ENCODE measurements at regions not wholly inside any gene's neighbourhood (a gene's known extent, or its start where the extent isn't known, plus 50 kb on each side); places are given as distances from the start of the nearest gene placed in this dataset.
"Not testable (repeated sequence)": the region's sequence is repeated elsewhere in the genome, so short reads cannot be mapped to it uniquely, and the experiment has no call there.

GRCh38 chr13:79612604-79613003, 131.6 kb downstream of the NDFIP2 start:
- Histone ChIP-seq H3K27ac (no peak overlapping the region), H3K27me3 (replicated peaks in 1 of 7) (no peaks in the 10 kb centered on the region), H3K4me1 (no peaks in the 10 kb centered on the region), H3K9me3 (peaks cover 0 to 8% (median 0%) of the 10 kb centered on the region in 8 donors), H3K36me3 (no peaks in the 10 kb centered on the region), H3K4me3 (no peak overlapping the region)
- intact Hi-C loops (cut with DNase I; ENCODE audit: low total_unique reads), result no loop called here
- no peak for DNase-seq
- no peak for TF ChIP-seq POLR2AphosphoS5 (IDR thresholded peaks at IDR 0.05)
- TF ChIP-seq POLR2A (IDR thresholded peaks at IDR 0.05), result no peak
- TF ChIP-seq CTCF (IDR thresholded peaks at IDR 0.05 in 8 of 11, conservative IDR thresholded peaks at IDR 0.05 in 3 of 11), result no peak
- WGBS, 5 donors, result 77 to 84% (median 81%) methylated on average over 2 of the region's 2 CpGs

DNA sequence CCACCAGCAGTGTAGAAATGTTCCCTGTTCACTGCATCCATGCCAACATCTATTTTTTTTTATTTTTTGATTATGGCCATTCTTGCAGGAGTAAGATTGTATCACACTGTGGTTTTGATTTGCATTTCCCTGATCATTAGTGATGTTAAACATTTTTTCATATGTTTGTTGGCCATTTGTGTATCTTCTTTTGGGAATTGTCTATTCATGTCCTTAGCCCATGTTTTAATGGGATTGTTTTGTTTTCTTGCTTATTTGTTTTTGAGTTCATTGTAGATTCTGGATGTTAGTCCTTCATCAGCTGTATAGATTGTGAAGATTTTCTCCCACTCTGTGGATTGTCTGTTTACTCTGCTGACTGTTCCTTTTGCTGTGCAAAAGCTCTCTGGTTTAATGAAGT, 126.9 kb downstream of the NDFIP2 start:
- intact Hi-C loops (cut with DNase I; ENCODE audit: low total_unique reads); H3K27ac ChIP-seq: not testable (repeated sequence)
- H3K9me3 ChIP-seq, result peaks cover 0 to 15% (median 6%) of the 10 kb centered on the region in 8 donors

More for the DNA sequence above, 126.9 kb downstream of the NDFIP2 start:
- not testable (repeated sequence) for H3K4me3 ChIP-seq; H3K36me3 ChIP-seq; H3K27me3 ChIP-seq (replicated peaks in 1 of 7); DNase-seq; H3K4me1 ChIP-seq

Measured in spleen (tissue), 11 donors.